GM19324 (cell line): ENCODE measurements at regions not wholly inside any gene's neighbourhood (a gene's known extent, or its start where the extent isn't known, plus 50 kb on each side); places are given as distances from the start of the nearest gene placed in this dataset.

Experiments used
- ATAC-seq: cut with Tn5 transposase; IDR thresholded peaks from one replicate; pipeline ENCODE4 v1.9.1; 2021; ENCODE audit warnings: mild to moderate bottlenecking, moderate library complexity; ENCODE audit not compliant: unreplicated experiment, low FRiP score

- no peak for ATAC-seq
These were observed 690.9 kb downstream of the BRD1 start for GRCh38 chr22:49136816-49137180.

GRCh38 chr22:49136041-49136815, 691.4 kb downstream of the BRD1 start:
- ATAC-seq = no peak

- no peak for ATAC-seq
These were observed 693.6 kb downstream of the BRD1 start for GRCh38 chr22:49134076-49134475.

GRCh38 chr22:49133541-49133940, 694.1 kb downstream of the BRD1 start:
- ATAC-seq = no peak

- ATAC-seq = no peak
These were observed 695.7 kb downstream of the BRD1 start for GRCh38 chr22:49132009-49132408.

- ATAC-seq = no peak
These were observed 697.9 kb downstream of the BRD1 start for GRCh38 chr22:49129736-49130135.

- no peak for ATAC-seq
These were observed 698.8 kb downstream of the BRD1 start for GRCh38 chr22:49128874-49129273.

GRCh38 chr22:49124608-49125007, 703.1 kb downstream of the BRD1 start:
- no peak for ATAC-seq

GRCh38 chr22:49123621-49124192, 704.0 kb downstream of the BRD1 start:
- ATAC-seq = no peak

GRCh38 chr22:49119551-49119952, 708.1 kb downstream of the BRD1 start:
- no peak for ATAC-seq

GRCh38 chr22:49118065-49118464, 709.6 kb downstream of the BRD1 start:
- ATAC-seq = no peak

GRCh38 chr22:49117486-49117885, 710.2 kb downstream of the BRD1 start:
- ATAC-seq = no peak

- no peak for ATAC-seq
These were observed 711.1 kb downstream of the BRD1 start for GRCh38 chr22:49116486-49117120.

- no peak for ATAC-seq
These were observed 711.7 kb downstream of the BRD1 start for GRCh38 chr22:49116021-49116420.

- ATAC-seq = no peak
These were observed 712.5 kb downstream of the BRD1 start for GRCh38 chr22:49115197-49115596.

- ATAC-seq = no peak
These were observed 713.9 kb downstream of the BRD1 start for GRCh38 chr22:49113758-49114157.

- ATAC-seq = no peak
These were observed 714.7 kb downstream of the BRD1 start for GRCh38 chr22:49112661-49113626.

GRCh38 chr22:49112176-49112575, 715.5 kb downstream of the BRD1 start:
- no peak for ATAC-seq

GRCh38 chr22:49111085-49111484, 716.6 kb downstream of the BRD1 start:
- ATAC-seq = no peak

GRCh38 chr22:49108636-49109315, 718.9 kb downstream of the BRD1 start:
- no peak for ATAC-seq
